ENCODE measurements at regions not wholly inside any gene's neighbourhood (a gene's known extent, or its start where the extent isn't known, plus 50 kb on each side); places are given as distances from the start of the nearest gene placed in this dataset.

- TF ChIP-seq GATA2 (IDR thresholded peaks at IDR 0.05; ENCODE audit: low read depth, low read length) (no peak), GATA3 (IDR thresholded peaks at IDR 0.05; ENCODE audit: low read depth, low read length) (no peak)
Measured at GRCh38 chr7:84538268-84538667, 343.7 kb upstream of the SEMA3A start.

Data from SH-SY5Y (cell line).